Dendritic cell treated with granulocyte-macrophage colony-stimulating factor and Interleukin-4, amounts not matched to agents 40 ng/mL and 50 ng/mL, for 4 days (primary cell): ENCODE measurements at regions not wholly inside any gene's neighbourhood (a gene's known extent, or its start where the extent isn't known, plus 50 kb on each side); places are given as distances from the start of the nearest gene placed in this dataset.

ENCODE experiments used
- H3K27ac Mint-ChIP-seq: one replicate; pipeline ENCODE4 v1.8.0; 2022; ENCODE audit warnings: mild to moderate bottlenecking, mixed read lengths
- H3K27me3 Mint-ChIP-seq: one replicate; pipeline ENCODE4 v1.8.0; 2022; ENCODE audit warnings: mild to moderate bottlenecking, mixed read lengths
- H3K36me3 Mint-ChIP-seq: one replicate; pipeline ENCODE4 v1.8.0; 2022; ENCODE audit warnings: low read depth, mixed read lengths
- H3K4me1 Mint-ChIP-seq: one replicate; pipeline ENCODE4 v1.8.0; 2022; ENCODE audit warnings: low read depth, mixed read lengths
- H3K4me3 Mint-ChIP-seq: one replicate; pipeline ENCODE4 v1.8.0; 2022; ENCODE audit warnings: mild to moderate bottlenecking, moderate library complexity, mixed read lengths
- H3K9me3 Mint-ChIP-seq: one replicate; pipeline ENCODE4 v1.8.0; 2022; ENCODE audit warnings: mixed read lengths
- intact Hi-C: fragments of 100-400 bp; cut with micrococcal nuclease; formaldehyde crosslinking; loops from one replicate; pipeline ENCODE4 v1.15.0; 2022

DNA sequence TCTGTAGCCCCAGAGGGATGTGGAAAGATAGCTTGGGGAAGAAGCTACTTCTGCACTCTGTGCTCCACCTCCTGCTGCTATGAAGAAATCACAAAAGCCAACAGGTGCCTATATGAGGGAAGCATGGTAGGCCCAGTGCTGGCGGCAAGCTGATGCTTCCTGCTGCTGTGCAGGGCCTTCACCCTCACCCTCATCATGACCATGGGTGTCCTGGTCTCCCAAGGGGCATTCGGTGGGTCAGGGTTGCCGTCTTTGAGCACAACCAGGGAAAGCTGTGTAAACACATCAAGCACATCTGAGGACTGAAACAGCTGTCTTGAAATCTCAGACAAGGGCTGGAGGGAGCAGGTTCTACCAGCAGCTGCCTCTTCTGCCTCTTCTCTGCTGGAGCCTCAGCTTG is 184.0 kb downstream of the FNDC1 start:
- intact Hi-C loops, result no loop called here
- Mint-ChIP-seq H3K9me3 (no peaks in the 10 kb centered on the region), H3K4me1 (no peaks in the 10 kb centered on the region), H3K36me3 (no peaks in the 10 kb centered on the region), H3K4me3 (no peak overlapping the region), H3K27me3 (no peaks in the 10 kb centered on the region), H3K27ac (no peak overlapping the region)

GRCh38 chr6:159351707-159352106 is 182.5 kb downstream of the FNDC1 start:
- intact Hi-C loops, result no loop called here
- no peaks in the 10 kb centered on the region for H3K9me3 Mint-ChIP-seq
- no peaks in the 10 kb centered on the region for H3K4me1 Mint-ChIP-seq
- no peaks in the 10 kb centered on the region for H3K36me3 Mint-ChIP-seq
- no peak overlapping the region for H3K27ac Mint-ChIP-seq
- no peaks in the 10 kb centered on the region for H3K27me3 Mint-ChIP-seq
- no peak overlapping the region for H3K4me3 Mint-ChIP-seq

DNA sequence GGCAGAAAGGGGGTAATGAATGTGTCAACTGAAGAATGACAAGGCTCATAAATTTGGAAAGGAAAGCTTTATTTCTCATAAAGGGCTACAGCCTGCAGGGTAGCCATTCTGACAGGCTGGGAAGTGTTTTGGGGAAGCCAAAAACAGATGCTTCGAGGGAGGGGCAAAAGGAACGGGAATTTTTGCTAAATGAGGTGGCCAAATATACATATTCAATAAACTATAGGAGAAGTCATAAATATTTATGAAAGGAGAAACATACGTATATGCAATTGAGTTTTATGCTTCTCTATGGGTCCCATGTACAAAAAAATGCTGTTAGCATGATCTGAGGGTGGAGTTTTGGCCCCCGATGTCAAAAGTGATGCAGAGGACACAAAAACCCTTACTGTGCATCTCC is 180.7 kb downstream of the FNDC1 start:
- Mint-ChIP-seq H3K36me3 (no peaks in the 10 kb centered on the region), H3K4me1 (no peaks in the 10 kb centered on the region), H3K9me3 (no peaks in the 10 kb centered on the region), H3K27ac (no peak overlapping the region), H3K27me3 (no peaks in the 10 kb centered on the region), H3K4me3 (no peak overlapping the region)
- intact Hi-C loops, result no loop called here

GRCh38 chr6:159343709-159344108 is 174.5 kb downstream of the FNDC1 start:
- H3K27me3 Mint-ChIP-seq, result no peaks in the 10 kb centered on the region
- H3K4me3 Mint-ChIP-seq, result no peak overlapping the region
- H3K36me3 Mint-ChIP-seq, result no peaks in the 10 kb centered on the region
- peaks cover 5% of the 10 kb centered on the region for H3K9me3 Mint-ChIP-seq
- H3K4me1 Mint-ChIP-seq, result no peaks in the 10 kb centered on the region
- H3K27ac Mint-ChIP-seq, result no peak overlapping the region
- intact Hi-C loops, result no loop called here

- Mint-ChIP-seq H3K27ac (no peak overlapping the region), H3K36me3 (no peaks in the 10 kb centered on the region), H3K4me1 (no peaks in the 10 kb centered on the region), H3K9me3 (peaks cover 18% of the 10 kb centered on the region), H3K27me3 (no peaks in the 10 kb centered on the region), H3K4me3 (no peak overlapping the region)
- intact Hi-C loops, result no loop called here
Measured at GRCh38 chr6:159342146-159342545, 172.9 kb downstream of the FNDC1 start.

DNA sequence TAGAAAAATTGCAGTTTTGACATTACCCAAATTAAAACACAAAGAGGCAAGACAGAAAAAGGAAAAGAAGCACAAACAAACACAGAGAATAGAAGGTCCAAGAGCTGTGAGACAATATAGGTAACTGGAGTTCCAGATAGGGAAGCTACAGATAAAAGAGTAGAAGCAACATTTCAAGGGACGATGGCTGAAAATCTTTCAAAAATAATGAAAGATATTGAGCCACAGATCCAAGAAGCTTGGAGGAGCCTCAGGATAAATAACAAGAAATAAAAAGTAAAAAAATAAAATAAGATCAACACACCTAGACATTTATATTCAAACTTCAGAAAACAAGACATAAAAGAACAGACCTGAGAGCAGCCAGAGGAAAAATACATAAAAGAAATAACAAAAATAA is 164.9 kb downstream of the FNDC1 start:
- H3K27ac Mint-ChIP-seq, result no peak overlapping the region
- intact Hi-C loops, result no loop called here
- peaks cover 56% of the 10 kb centered on the region for H3K9me3 Mint-ChIP-seq
- no peaks in the 10 kb centered on the region for H3K36me3 Mint-ChIP-seq
- no peaks in the 10 kb centered on the region for H3K4me1 Mint-ChIP-seq
- H3K4me3 Mint-ChIP-seq, result no peak overlapping the region
- H3K27me3 Mint-ChIP-seq, result no peaks in the 10 kb centered on the region

DNA sequence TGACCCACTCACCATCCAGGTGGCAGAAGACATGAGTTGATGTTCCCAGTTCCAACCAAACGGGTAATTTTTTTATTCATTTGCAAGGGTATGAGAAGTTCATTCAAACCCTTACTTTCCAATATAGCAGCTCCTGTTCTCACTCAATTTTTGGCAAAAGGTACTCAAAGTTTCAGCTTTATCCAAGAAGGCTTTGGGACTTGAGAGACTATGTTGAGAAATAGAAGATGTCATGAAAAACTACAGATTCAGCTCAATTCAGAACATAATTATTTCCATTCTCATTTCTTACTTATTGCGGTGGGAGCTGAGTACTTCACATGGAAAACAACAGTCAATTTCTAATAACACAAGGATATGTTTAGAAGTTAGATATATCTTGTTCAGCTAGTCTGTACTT is 162.3 kb downstream of the FNDC1 start:
- Mint-ChIP-seq H3K9me3 (peaks cover 34% of the 10 kb centered on the region), H3K27ac (no peak overlapping the region), H3K4me3 (no peak overlapping the region), H3K36me3 (no peaks in the 10 kb centered on the region), H3K27me3 (no peaks in the 10 kb centered on the region), H3K4me1 (no peaks in the 10 kb centered on the region)
- intact Hi-C loops, result no loop called here

DNA sequence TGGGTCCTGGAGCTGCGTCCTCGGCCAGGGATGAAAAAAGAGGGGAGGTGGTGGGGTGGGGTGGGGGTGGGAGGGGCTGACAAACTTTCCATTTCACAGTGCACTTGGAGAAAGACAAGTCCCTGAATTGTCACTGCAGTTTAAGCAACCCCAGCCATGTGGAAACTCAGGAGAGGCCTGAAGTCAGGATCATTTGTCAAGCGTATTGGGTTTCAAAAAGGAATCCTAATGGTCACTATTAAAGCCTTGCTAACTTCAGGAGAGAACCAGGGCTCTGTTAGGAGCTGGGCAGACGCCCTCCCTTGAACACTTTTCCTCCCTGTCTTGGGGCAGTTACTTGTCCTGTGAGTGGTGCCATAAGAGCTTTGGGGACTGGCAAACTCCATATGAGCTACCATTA is 159.9 kb downstream of the FNDC1 start:
- Mint-ChIP-seq H3K27me3 (no peaks in the 10 kb centered on the region), H3K4me1 (no peaks in the 10 kb centered on the region), H3K36me3 (no peaks in the 10 kb centered on the region), H3K27ac (no peak overlapping the region), H3K4me3 (no peak overlapping the region), H3K9me3 (peaks cover 20% of the 10 kb centered on the region)
- intact Hi-C loops, result no loop called here

- Mint-ChIP-seq H3K4me1 (no peaks in the 10 kb centered on the region), H3K27ac (no peak overlapping the region), H3K9me3 (peaks cover 11% of the 10 kb centered on the region), H3K4me3 (no peak overlapping the region), H3K36me3 (no peaks in the 10 kb centered on the region), H3K27me3 (no peaks in the 10 kb centered on the region)
- intact Hi-C loops, result no loop called here
Measured at GRCh38 chr6:159328052-159328451, 158.9 kb downstream of the FNDC1 start.

DNA sequence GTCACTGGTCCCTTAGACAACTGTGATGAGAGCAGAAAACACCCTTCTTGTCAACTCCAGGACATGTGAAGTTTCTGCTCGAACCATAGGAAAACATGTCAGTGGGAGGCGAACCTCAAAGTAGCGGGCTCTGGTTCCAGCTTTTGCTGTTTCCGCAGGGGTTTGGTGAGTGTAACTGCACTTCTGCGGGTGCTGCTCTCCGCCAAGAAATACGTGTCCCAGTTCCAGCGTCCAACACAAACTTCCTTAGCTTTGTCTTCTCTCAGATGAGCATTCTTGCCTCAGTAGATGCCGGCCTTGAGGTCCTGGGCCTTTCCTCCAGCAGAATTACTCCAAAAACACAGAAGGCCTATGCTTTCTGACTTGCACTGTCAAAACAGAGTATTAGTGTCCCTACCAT is 156.3 kb downstream of the FNDC1 start:
- intact Hi-C loops, result no loop called here
- Mint-ChIP-seq H3K27me3 (no peaks in the 10 kb centered on the region), H3K9me3 (no peaks in the 10 kb centered on the region), H3K27ac (no peak overlapping the region), H3K36me3 (no peaks in the 10 kb centered on the region), H3K4me1 (no peaks in the 10 kb centered on the region), H3K4me3 (no peak overlapping the region)

GRCh38 chr6:159324596-159324995 is 155.4 kb downstream of the FNDC1 start:
- intact Hi-C loops, result no loop called here
- no peak overlapping the region for H3K4me3 Mint-ChIP-seq
- no peaks in the 10 kb centered on the region for H3K4me1 Mint-ChIP-seq
- no peak overlapping the region for H3K27ac Mint-ChIP-seq
- H3K27me3 Mint-ChIP-seq, result no peaks in the 10 kb centered on the region
- no peaks in the 10 kb centered on the region for H3K9me3 Mint-ChIP-seq
- no peaks in the 10 kb centered on the region for H3K36me3 Mint-ChIP-seq
